K562 (cell line): ENCODE measurements at regions not wholly inside any gene's neighbourhood (a gene's known extent, or its start where the extent isn't known, plus 50 kb on each side); places are given as distances from the start of the nearest gene placed in this dataset.

Experiments
- ATAC-seq: fragments of 200-7000 bp; cut with Tn5 transposase; 3 replicates; pipeline ENCODE4 v1.9.1; 2020; ENCODE audit warnings: moderate library complexity
- BruUV-seq: library from RNA; stranded (reverse); fragments of 400-500 nt; replicated peaks from 2 replicates; lab custom pipeline; 2021; lab: Mats Ljungman, UMichigan
- CTCF ChIA-PET: fragments of 300-600 bp; formaldehyde crosslinking; extraction: SDS; loops from one replicate; lab custom pipeline; 2021; ENCODE audit warnings: low intra/inter-chr PET ratio; lab: Yijun Ruan, JAX
- POLR2A ChIA-PET: fragments of 300-600, 350-650 bp; sonication (Branson Sonifier 250); formaldehyde crosslinking; extraction: SDS; loops from one replicate; lab custom pipeline; 2021; ENCODE audit warnings: antibody characterized with exemption, inconsistent platforms; lab: Yijun Ruan, JAX
- DNase-seq, 4 experiments: peaks; one replicate each; pipeline versions ENCODE4 v3.0.0 to v3.0.0-alpha.2; 2011 to 2018; ENCODE audit warnings: low spot score in 3 of 4, mixed read lengths in 3 of 4; ENCODE audit errors: extremely low read depth in 1 of 4
- FAIRE-seq: peaks from 2 replicates; lab custom pipeline; 2011; peaks lifted over from hg19 to GRCh38; lab: Jason Lieb, UNC
- H2AFZ ChIP-seq: 2 replicates; pipeline ENCODE4 v1.6.0; 2011; ENCODE audit warnings: low read depth, low read length, control low read depth, inconsistent platforms
- H3K27ac ChIP-seq: fragments of 200-600 bp; 3 replicates; pipeline ENCODE4 v1.8.0; 2011; ENCODE audit warnings: low read depth, mild to moderate bottlenecking, control low read depth, inconsistent platforms, low read length, moderate library complexity, mixed read lengths; ENCODE audit errors: extremely low read depth
- H3K27me3 ChIP-seq, 2 experiments: fragments of 300-600 bp in 1 of 2; 2 replicates in 1 of 2; 3 replicates in 1 of 2; pipeline versions ENCODE4 v1.6.0 to v1.8.0; 2011; ENCODE audit warnings: inconsistent platforms in 2 of 2, low read length in 2 of 2, mild to moderate bottlenecking in 1 of 2, mixed read lengths in 1 of 2, moderate library complexity in 1 of 2; ENCODE audit not compliant: control insufficient read depth in 2 of 2, insufficient read depth in 2 of 2
- H3K36me3 ChIP-seq: fragments of 300-600 bp; 3 replicates; pipeline ENCODE4 v1.8.0; 2011; ENCODE audit warnings: mild to moderate bottlenecking, low read length, inconsistent platforms; ENCODE audit not compliant: control insufficient read depth, insufficient read depth
- H3K4me1 ChIP-seq, 2 experiments: fragments of 200-600 bp in 1 of 2; replicated peaks in 1 of 2; 2 replicates in 1 of 2; 3 replicates in 1 of 2; pipeline versions ENCODE4 v1.5.1 to v1.8.0; 2011; ENCODE audit warnings: inconsistent platforms in 2 of 2, low read length in 2 of 2, mild to moderate bottlenecking in 1 of 2, mixed read lengths in 1 of 2, moderate library complexity in 1 of 2; ENCODE audit not compliant: control insufficient read depth in 2 of 2, insufficient read depth in 2 of 2
- H3K4me2 ChIP-seq: 2 replicates; pipeline ENCODE4 v1.6.1; 2011; ENCODE audit warnings: low read length, control low read depth, inconsistent platforms, mixed read lengths; ENCODE audit not compliant: insufficient read depth
- H3K4me3 ChIP-seq: fragments of 200-600 bp; sonication (generic), shearing (Covaris generic); 2 replicates; pipeline ENCODE4 v1.5.1; 2016; ENCODE audit warnings: control low read depth, inconsistent platforms
- H3K79me2 ChIP-seq: fragments of 200-600 bp; 3 replicates; pipeline ENCODE4 v1.8.0; 2011; ENCODE audit warnings: low read length, inconsistent platforms; ENCODE audit not compliant: control insufficient read depth, insufficient read depth
- H3K9ac ChIP-seq, 2 experiments: 2 replicates each; pipeline versions ENCODE4 v1.6.0 to v1.6.1; 2011; ENCODE audit warnings: low read depth in 2 of 2, low read length in 2 of 2, control low read depth in 1 of 2, inconsistent platforms in 1 of 2, mild to moderate bottlenecking in 1 of 2, mixed read lengths in 1 of 2; ENCODE audit not compliant: insufficient read depth in 1 of 2
- H3K9me1 ChIP-seq: one replicate; pipeline ENCODE4 v1.6.0; 2011; ENCODE audit warnings: inconsistent platforms, mild to moderate bottlenecking, low read length, moderate library complexity; ENCODE audit not compliant: control insufficient read depth, insufficient read depth
- H3K9me3 ChIP-seq: replicated peaks from 2 replicates; pipeline ENCODE4 v1.5.1; 2011; ENCODE audit warnings: low read depth, low read length, inconsistent platforms; ENCODE audit not compliant: control insufficient read depth, insufficient read depth
- H4K20me1 ChIP-seq: replicated peaks from 2 replicates; pipeline ENCODE4 v1.6.1; 2011; ENCODE audit warnings: low read length, inconsistent platforms, mixed read lengths; ENCODE audit not compliant: control insufficient read depth, insufficient read depth
- CBFA2T2 ChIP-seq: fragments of 450-650 bp; conservative IDR thresholded peaks from 2 replicates; pipeline ENCODE4 v1.6.1; 2017; ENCODE audit warnings: mild to moderate bottlenecking
- CHD2 ChIP-seq: IDR thresholded peaks from 2 replicates; pipeline ENCODE4 v1.6.1; 2011; ENCODE audit warnings: low read depth, low read length
- ETS2 ChIP-seq: IDR thresholded peaks from 2 replicates; pipeline ENCODE4 v1.6.1; 2016; ENCODE audit warnings: borderline replicate concordance, missing genetic modification characterization, mild to moderate bottlenecking, moderate library complexity, missing compliant biosample characterization; ENCODE audit not compliant: poor library complexity, severe bottlenecking
- FOXK2 ChIP-seq, 2 experiments: fragments of 450-650 bp; IDR thresholded peaks in 1 of 2; conservative IDR thresholded peaks in 1 of 2; 2 replicates each; pipeline ENCODE4 v1.6.1; 2016; ENCODE audit warnings: low read depth in 2 of 2, mild to moderate bottlenecking in 1 of 2
- HEY1 ChIP-seq: fragments of 250-450 bp; sonication (Bioruptor Pico); IDR thresholded peaks from 2 replicates; pipeline ENCODE4 v1.5.0; 2020; ENCODE audit warnings: mild to moderate bottlenecking, moderate library complexity, borderline replicate concordance
- KLF16 ChIP-seq: IDR thresholded peaks from 2 replicates; pipeline ENCODE4 v1.6.1; 2016; ENCODE audit warnings: antibody characterized with exemption
- MTA2 ChIP-seq: fragments of 450-650 bp; IDR thresholded peaks from 2 replicates; pipeline ENCODE4 v1.6.1; 2016; ENCODE audit warnings: low read depth
- MYC ChIP-seq, 2 experiments: fragments of 250-450 bp in 1 of 2; sonication (Bioruptor Pico) in 1 of 2; IDR thresholded peaks; 2 replicates each; pipeline versions ENCODE4 v1.5.1 to v1.6.1; 2012 to 2021; ENCODE audit warnings: low read depth in 2 of 2, borderline replicate concordance in 1 of 2, improper control_type of control experiment in 1 of 2, low read length in 1 of 2, mild to moderate bottlenecking in 1 of 2, moderate library complexity in 1 of 2
- PPARD ChIP-seq: fragments of 250-450 bp; sonication (Bioruptor Pico); IDR thresholded peaks from 2 replicates; pipeline ENCODE4 v1.8.0; 2022; ENCODE audit warnings: inconsistent platforms, mild to moderate bottlenecking, moderate library complexity
- PYGO2 ChIP-seq: fragments of 450-650 bp; IDR thresholded peaks from 2 replicates; pipeline ENCODE4 v1.6.1; 2016; ENCODE audit warnings: mild to moderate bottlenecking, missing genetic modification characterization, moderate library complexity, missing compliant biosample characterization
- RBBP5 ChIP-seq: fragments of 200-600 bp; sonication (generic); IDR thresholded peaks from 2 replicates; pipeline ENCODE4 v1.6.1; 2012; ENCODE audit warnings: borderline replicate concordance, mild to moderate bottlenecking, low read length, control low read depth, inconsistent platforms; ENCODE audit not compliant: insufficient read depth, poor library complexity, severe bottlenecking
- SREBF2 ChIP-seq: sonication (generic); formaldehyde crosslinking; IDR thresholded peaks from 2 replicates; pipeline ENCODE4 v1.4.0; 2020; ENCODE audit warnings: mild to moderate bottlenecking, missing genetic modification reagents
- SRSF3 ChIP-seq: fragments of 200-400 bp; formaldehyde crosslinking; IDR thresholded peaks from 2 replicates; pipeline ENCODE4 v1.6.1; 2016; ENCODE audit warnings: mild to moderate bottlenecking, low read length, moderate library complexity; ENCODE audit not compliant: insufficient read depth
- TAF15 ChIP-seq: fragments of 200-400 bp; formaldehyde crosslinking; IDR thresholded peaks from 2 replicates; pipeline ENCODE4 v1.6.1; 2017; ENCODE audit warnings: mild to moderate bottlenecking, low read depth, low read length, moderate library complexity
- ZFX ChIP-seq: sonication (generic); formaldehyde crosslinking; IDR thresholded peaks from 2 replicates; pipeline ENCODE4 v1.8.0; 2022; ENCODE audit warnings: mild to moderate bottlenecking, missing genetic modification reagents, moderate library complexity
- ZNF212 ChIP-seq: fragments of 450-650 bp; formaldehyde crosslinking; IDR thresholded peaks from 2 replicates; pipeline ENCODE4 v1.4.0; 2020; ENCODE audit warnings: mild to moderate bottlenecking
- ZNF551 ChIP-seq: fragments of 250-450 bp; sonication (Bioruptor Pico); IDR thresholded peaks from 2 replicates; pipeline ENCODE4 v1.5.0; 2021; ENCODE audit warnings: mild to moderate bottlenecking, moderate library complexity
- ZNF561 ChIP-seq: fragments of 450-650 bp; formaldehyde crosslinking; conservative IDR thresholded peaks from 2 replicates; pipeline ENCODE4 v1.4.0; 2020; ENCODE audit warnings: mild to moderate bottlenecking, moderate library complexity
- ZNF707 ChIP-seq: fragments of 250-450 bp; sonication (Bioruptor Pico); conservative IDR thresholded peaks from 2 replicates; pipeline ENCODE4 v1.8.0; 2022; ENCODE audit warnings: inconsistent platforms, mild to moderate bottlenecking, moderate library complexity
- WGBS: fragments of 100-300 bp; shearing (Covaris generic); methylation state at CpG from one replicate; pipeline ENCODE4 v1.1.6; 2016; ENCODE audit warnings: low coverage, mixed read lengths; ENCODE audit not compliant: insufficient coverage; ENCODE audit errors: missing lambda C conversion rate; 5-methylcytosine and 5-hydroxymethylcytosine counted together
- in situ Hi-C: fragments of 300-500 bp; cut with MboI; formaldehyde crosslinking; loops from 4 replicates; pipeline ENCODE4 v1.15.0; 2018; ENCODE audit warnings: inconsistent platforms, mixed read lengths
- intact Hi-C: fragments of 100-400 bp; cut with micrococcal nuclease; formaldehyde crosslinking; loops from 2 replicates; pipeline ENCODE4 v1.14.2; 2022
- TF ChIP-seq, protein P1 (sequence below): fragments of 250-450 bp; sonication (Bioruptor Pico); IDR thresholded peaks from 2 replicates; pipeline ENCODE4 v1.5.0; 2020; ENCODE audit warnings: mild to moderate bottlenecking

DNA sequence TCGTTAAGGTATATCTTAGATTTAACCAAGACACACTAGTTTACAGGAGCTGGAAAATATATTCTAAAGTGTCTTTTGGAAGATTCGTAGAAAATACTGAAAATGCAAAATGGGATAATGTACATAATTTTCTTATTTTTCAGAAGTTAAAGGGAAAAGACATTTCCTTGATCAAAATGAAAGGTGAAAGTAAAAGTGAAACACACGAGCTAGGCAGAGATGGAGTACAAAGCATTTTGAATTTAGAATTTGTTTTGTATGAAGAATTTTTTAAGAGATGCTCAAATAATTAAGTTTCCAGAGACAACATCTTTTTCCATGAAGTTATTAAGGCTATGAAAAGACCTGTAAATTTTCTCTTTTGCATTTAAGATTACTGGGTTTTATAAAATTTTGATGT lies 2192.6 kb upstream of the AGA start:
- no peaks in the 10 kb centered on the region for H3K79me2 ChIP-seq
- ChIA-PET CTCF (no interaction called here), POLR2A (no interaction called here)
- no peaks in the 10 kb centered on the region for H3K9me1 ChIP-seq
- 0% methylated on average over 3 of the region's 3 CpGs for WGBS
- H4K20me1 ChIP-seq, result no peaks in the 10 kb centered on the region
- ATAC-seq (no peak), DNase-seq (no peak), FAIRE-seq (no peak)
- TF ChIP-seq HEY1 (CRISPR knock-in tag) (no peak), FOXK2 (conservative IDR thresholded peaks at IDR 0.05 in 1 of 2, IDR thresholded peaks at IDR 0.05 in 1 of 2; ENCODE audit: low read depth in 2 of 2) (no peak), RBBP5 (no peak), ZNF551 (no peak), TAF15 (no peak), MTA2 (no peak), ZNF212 (CRISPR knock-in tag) (no peak), ZFX (CRISPR knock-in tag) (no peak), ZNF561 (CRISPR knock-in tag) (no peak), PYGO2 (tag) (no peak), SRSF3 (no peak), ETS2 (tag) (no peak), CHD2 (no peak), PPARD (CRISPR knock-in tag) (no peak), SREBF2 (CRISPR knock-in tag) (no peak), KLF16 (no peak), MYC (IDR thresholded peaks at IDR 0.05; ENCODE audit: low read depth, low read length) (no peak), MYC (CRISPR knock-in tag; IDR thresholded peaks at IDR 0.05; ENCODE audit: borderline replicate concordance, low read depth) (no peak), CBFA2T2 (no peak), ZNF707 (CRISPR knock-in tag) (no peak)
- TF ChIP-seq, protein P1, sequence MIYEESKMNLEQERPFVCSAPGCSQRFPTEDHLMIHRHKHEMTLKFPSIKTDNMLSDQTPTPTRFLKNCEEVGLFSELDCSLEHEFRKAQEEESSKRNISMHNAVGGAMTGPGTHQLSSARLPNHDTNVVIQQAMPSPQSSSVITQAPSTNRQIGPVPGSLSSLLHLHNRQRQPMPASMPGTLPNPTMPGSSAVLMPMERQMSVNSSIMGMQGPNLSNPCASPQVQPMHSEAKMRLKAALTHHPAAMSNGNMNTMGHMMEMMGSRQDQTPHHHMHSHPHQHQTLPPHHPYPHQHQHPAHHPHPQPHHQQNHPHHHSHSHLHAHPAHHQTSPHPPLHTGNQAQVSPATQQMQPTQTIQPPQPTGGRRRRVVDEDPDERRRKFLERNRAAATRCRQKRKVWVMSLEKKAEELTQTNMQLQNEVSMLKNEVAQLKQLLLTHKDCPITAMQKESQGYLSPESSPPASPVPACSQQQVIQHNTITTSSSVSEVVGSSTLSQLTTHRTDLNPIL (CRISPR knock-in tag), result no peak
- no peak overlapping the region for H3K27ac ChIP-seq
- no peaks in the 10 kb centered on the region for H3K36me3 ChIP-seq
- no peaks in the 10 kb centered on the region for H3K27me3 ChIP-seq
- no peaks in the 10 kb centered on the region for H3K9me3 ChIP-seq
- no peak overlapping the region for H3K4me3 ChIP-seq
- in situ Hi-C loops (no loop called here), intact Hi-C loops (no loop called here)
- no peak overlapping the region for H3K9ac ChIP-seq
- no peak overlapping the region for H2AFZ ChIP-seq
- H3K4me1 ChIP-seq, result no peaks in the 10 kb centered on the region
- H3K4me2 ChIP-seq, result no peak overlapping the region
- no TSS peak for BruUV-seq
